ENCODE measurements at regions not wholly inside any gene's neighbourhood (a gene's known extent, or its start where the extent isn't known, plus 50 kb on each side); places are given as distances from the start of the nearest gene placed in this dataset.

- DNase-seq (ENCODE audit: low spot score in 2 of 2): no peak
Observed at GRCh38 chr13:58574791-58575190, 943.2 kb downstream of the PCDH17 start.

GRCh38 chr13:58579468-58579867, 947.9 kb downstream of the PCDH17 start:
- Histone ChIP-seq H3K27me3 (no peaks in the 10 kb centered on the region), H3K36me3 (no peaks in the 10 kb centered on the region), H3K4me1 (no peaks in the 10 kb centered on the region), H3K4me3 (no peak overlapping the region), H3K9me3 (peaks cover 0 to 13% (median 0%) of the 10 kb centered on the region in 4 donors), H3K27ac (no peak overlapping the region)
- DNase-seq (ENCODE audit: low spot score in 2 of 2): no peak
- TF ChIP-seq EP300 (IDR thresholded peaks at IDR 0.05): no peak
- TF ChIP-seq, protein P1, sequence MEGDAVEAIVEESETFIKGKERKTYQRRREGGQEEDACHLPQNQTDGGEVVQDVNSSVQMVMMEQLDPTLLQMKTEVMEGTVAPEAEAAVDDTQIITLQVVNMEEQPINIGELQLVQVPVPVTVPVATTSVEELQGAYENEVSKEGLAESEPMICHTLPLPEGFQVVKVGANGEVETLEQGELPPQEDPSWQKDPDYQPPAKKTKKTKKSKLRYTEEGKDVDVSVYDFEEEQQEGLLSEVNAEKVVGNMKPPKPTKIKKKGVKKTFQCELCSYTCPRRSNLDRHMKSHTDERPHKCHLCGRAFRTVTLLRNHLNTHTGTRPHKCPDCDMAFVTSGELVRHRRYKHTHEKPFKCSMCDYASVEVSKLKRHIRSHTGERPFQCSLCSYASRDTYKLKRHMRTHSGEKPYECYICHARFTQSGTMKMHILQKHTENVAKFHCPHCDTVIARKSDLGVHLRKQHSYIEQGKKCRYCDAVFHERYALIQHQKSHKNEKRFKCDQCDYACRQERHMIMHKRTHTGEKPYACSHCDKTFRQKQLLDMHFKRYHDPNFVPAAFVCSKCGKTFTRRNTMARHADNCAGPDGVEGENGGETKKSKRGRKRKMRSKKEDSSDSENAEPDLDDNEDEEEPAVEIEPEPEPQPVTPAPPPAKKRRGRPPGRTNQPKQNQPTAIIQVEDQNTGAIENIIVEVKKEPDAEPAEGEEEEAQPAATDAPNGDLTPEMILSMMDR (IDR thresholded peaks at IDR 0.05): no peak
- no peak for TF ChIP-seq POLR2A (IDR thresholded peaks at IDR 0.05)
- 69 to 84% methylated on average over 2 of the region's 2 CpGs for WGBS, 2 donors

More at GRCh38 chr13:58574791-58575190, 943.2 kb downstream of the PCDH17 start:
- TF ChIP-seq POLR2A (IDR thresholded peaks at IDR 0.05) (no peak), EP300 (IDR thresholded peaks at IDR 0.05) (no peak)
- TF ChIP-seq, protein P1 (IDR thresholded peaks at IDR 0.05): no peak
- Histone ChIP-seq H3K27me3 (no peaks in the 10 kb centered on the region), H3K27ac (no peak overlapping the region), H3K9me3 (peaks cover 0 to 18% (median 0%) of the 10 kb centered on the region in 4 donors), H3K4me3 (no peak overlapping the region), H3K36me3 (no peaks in the 10 kb centered on the region), H3K4me1 (no peaks in the 10 kb centered on the region)

DNA sequence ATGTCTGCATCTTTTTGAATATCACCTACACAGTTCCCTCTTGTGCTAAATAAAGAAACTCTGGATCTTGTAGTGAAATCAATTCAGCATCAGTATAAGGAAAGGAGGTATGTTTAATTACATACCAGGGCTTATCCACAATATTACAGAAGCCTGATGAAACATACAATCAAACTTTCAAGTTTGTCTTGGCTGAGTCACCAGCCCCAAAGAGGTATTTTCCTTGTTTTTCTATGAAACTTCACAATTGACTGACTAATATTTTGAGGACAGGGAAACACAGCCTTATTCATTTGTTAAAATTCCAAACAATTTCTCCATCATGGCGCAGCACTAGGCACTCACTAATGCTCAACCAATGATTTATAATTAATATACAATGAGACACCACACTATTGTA, 952.4 kb downstream of the PCDH17 start:
- DNase-seq (ENCODE audit: low spot score in 2 of 2): no peak
- Histone ChIP-seq H3K27me3 (no peaks in the 10 kb centered on the region), H3K4me3 (no peak overlapping the region), H3K9me3 (no peaks in the 10 kb centered on the region), H3K27ac (no peak overlapping the region), H3K36me3 (no peaks in the 10 kb centered on the region), H3K4me1 (no peaks in the 10 kb centered on the region)
- no peak for TF ChIP-seq POLR2A (IDR thresholded peaks at IDR 0.05)
- no peak for TF ChIP-seq EP300 (IDR thresholded peaks at IDR 0.05)
- TF ChIP-seq, protein P1 (IDR thresholded peaks at IDR 0.05): no peak
- WGBS, 2 donors: 79 to 88% methylated on average over 1 of the region's 1 CpG

DNA sequence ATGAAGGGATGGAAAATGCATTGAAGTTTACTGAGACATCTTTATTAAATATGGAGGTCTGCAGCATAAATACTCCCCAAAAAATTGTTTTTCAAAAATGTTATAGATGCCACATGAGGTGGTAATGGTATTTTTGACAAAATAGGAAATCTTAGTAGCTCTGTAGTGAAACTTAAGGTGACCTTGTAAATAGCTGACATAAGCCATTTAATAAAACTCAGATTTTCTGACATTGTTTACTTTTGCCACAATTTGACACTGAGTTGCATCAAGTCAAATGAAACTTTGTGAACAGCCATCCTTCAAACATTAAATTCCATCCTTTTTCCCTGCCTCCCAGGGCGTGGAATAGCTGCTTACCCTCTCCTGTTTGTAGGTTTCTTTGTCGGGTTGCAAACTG, 953.1 kb downstream of the PCDH17 start:
- H3K4me1 ChIP-seq: no peaks in the 10 kb centered on the region
- H3K27me3 ChIP-seq: no peaks in the 10 kb centered on the region
- no peak for DNase-seq (ENCODE audit: low spot score in 2 of 2)
- no peaks in the 10 kb centered on the region for H3K9me3 ChIP-seq
- TF ChIP-seq POLR2A (IDR thresholded peaks at IDR 0.05): no peak
- TF ChIP-seq, protein P1 (IDR thresholded peaks at IDR 0.05): no peak
- TF ChIP-seq EP300 (IDR thresholded peaks at IDR 0.05): no peak
- H3K27ac ChIP-seq: no peak overlapping the region
- no peaks in the 10 kb centered on the region for H3K36me3 ChIP-seq
- 80 to 82% methylated on average over 2 of the region's 2 CpGs for WGBS, 2 donors
- no peak overlapping the region for H3K4me3 ChIP-seq

DNA sequence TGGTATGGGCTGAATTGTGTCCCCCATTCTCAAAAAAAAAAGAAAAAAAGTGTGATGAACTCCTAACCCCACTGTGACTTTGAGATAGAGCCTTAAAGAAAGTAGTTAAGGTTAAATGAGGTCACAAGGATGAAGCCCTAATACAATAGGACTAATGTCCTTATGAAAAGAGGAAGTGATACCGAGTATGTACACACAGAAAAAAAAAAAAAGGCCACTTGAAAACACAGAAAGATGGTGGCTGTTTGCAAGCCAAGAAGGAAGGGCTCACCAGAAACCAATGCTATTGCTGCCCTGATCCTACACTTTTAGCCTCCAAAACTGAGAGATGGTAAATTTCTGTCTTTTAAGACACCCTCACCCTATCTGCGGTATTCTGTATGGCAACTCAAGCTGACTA, 955.6 kb downstream of the PCDH17 start:
- H3K27ac ChIP-seq: no peak overlapping the region
- H3K27me3 ChIP-seq: no peaks in the 10 kb centered on the region
- no peaks in the 10 kb centered on the region for H3K9me3 ChIP-seq
- no peak for DNase-seq (ENCODE audit: low spot score in 2 of 2)
- TF ChIP-seq POLR2A (IDR thresholded peaks at IDR 0.05) (no peak), EP300 (IDR thresholded peaks at IDR 0.05) (peak in 1 of 2 donors; percentile 36)
- H3K4me1 ChIP-seq: no peaks in the 10 kb centered on the region
- WGBS, 2 donors: 62 to 73% methylated on average over 2 of the region's 2 CpGs
- H3K4me3 ChIP-seq: no peak overlapping the region
- no peaks in the 10 kb centered on the region for H3K36me3 ChIP-seq

GRCh38 chr13:58592052-58592451, 960.5 kb downstream of the PCDH17 start:
- no peak for TF ChIP-seq EP300 (IDR thresholded peaks at IDR 0.05)
- no peak for TF ChIP-seq POLR2A (IDR thresholded peaks at IDR 0.05)
- TF ChIP-seq, protein P1 (IDR thresholded peaks at IDR 0.05): no peak
- Histone ChIP-seq H3K9me3 (no peaks in the 10 kb centered on the region), H3K27ac (no peak overlapping the region), H3K4me3 (no peak overlapping the region), H3K27me3 (no peaks in the 10 kb centered on the region), H3K4me1 (no peaks in the 10 kb centered on the region), H3K36me3 (no peaks in the 10 kb centered on the region)
- DNase-seq (ENCODE audit: low spot score in 2 of 2): no peak

All from tibial nerve (tissue), 4 donors.